ENCODE measurements at regions not wholly inside any gene's neighbourhood (a gene's known extent, or its start where the extent isn't known, plus 50 kb on each side); places are given as distances from the start of the nearest gene placed in this dataset.

- ATAC-seq (no peak), DNase-seq (no peak)
- H3K9me3 ChIP-seq (ENCODE audit: control insufficient read depth in 2 of 3, low read length in 3 of 3) = no peaks in the 10 kb centered on the region
- ChIA-PET CTCF (no interaction called here), POLR2A (no interaction called here)
- no peaks in the 10 kb centered on the region for H3K27me3 ChIP-seq (ENCODE audit: control insufficient read depth in 2 of 2, insufficient read depth in 2 of 2, low read length in 2 of 2)
- Mint-ChIP-seq H3K9me3 (peaks cover 0 to 2% (median 0%) of the 10 kb centered on the region in 11 donors), H3K4me3 (no peak overlapping the region), H3K36me3 (no peaks in the 10 kb centered on the region), H3K4me1 (peaks cover 0 to 2% (median 0%) of the 10 kb centered on the region in 7 donors), H3K27me3 (peaks cover 11 to 42% (median 17%) of the 10 kb centered on the region in 5 donors), H3K27ac (no peak overlapping the region)
- intact Hi-C loops (cut with micrococcal nuclease) = no loop called here
- H3K4me1 ChIP-seq (ENCODE audit: control insufficient read depth in 2 of 2, insufficient read depth in 2 of 2, low read length in 2 of 2) = no peaks in the 10 kb centered on the region
- H3K4me3 ChIP-seq (ENCODE audit: low read length) = no peak overlapping the region
- no peak overlapping the region for H3K27ac ChIP-seq (ENCODE audit: low read depth, low read length)
- no peaks in the 10 kb centered on the region for H3K36me3 ChIP-seq (ENCODE audit: control insufficient read depth in 2 of 3, insufficient read depth in 3 of 3, low read length in 3 of 3)
These were observed 215.0 kb downstream of the IRS1 start for GRCh38 chr2:226584518-226585055.

DNA sequence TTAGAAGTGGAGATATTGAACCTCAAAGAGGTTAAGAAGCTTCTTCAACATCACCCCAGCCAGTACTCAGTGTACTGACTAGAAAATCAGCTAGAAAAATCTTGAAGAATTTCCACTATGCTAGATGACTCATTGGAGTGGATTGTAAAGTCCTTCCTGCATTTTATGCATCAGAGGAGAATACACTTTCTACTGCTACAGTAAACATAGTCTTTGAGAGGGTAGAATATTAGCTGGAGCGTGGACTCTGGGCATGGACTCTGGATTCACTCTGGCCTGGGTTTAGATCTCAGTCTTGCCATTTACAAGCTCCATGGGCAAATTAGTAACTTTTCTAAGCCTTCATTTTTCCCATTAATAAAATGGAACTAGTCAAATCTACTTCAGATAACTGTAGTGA lies 215.9 kb downstream of the IRS1 start:
- peaks cover 0 to 2% (median 0%) of the 10 kb centered on the region in 11 donors for H3K9me3 Mint-ChIP-seq
- H3K27ac ChIP-seq (ENCODE audit: low read depth, low read length) = no peak overlapping the region
- ATAC-seq (no peak), DNase-seq (no peak)
- no peaks in the 10 kb centered on the region for H3K36me3 ChIP-seq (ENCODE audit: control insufficient read depth in 2 of 3, insufficient read depth in 3 of 3, low read length in 3 of 3)
- no peak overlapping the region for H3K27ac Mint-ChIP-seq
- H3K27me3 ChIP-seq (ENCODE audit: control insufficient read depth in 2 of 2, insufficient read depth in 2 of 2, low read length in 2 of 2) = no peaks in the 10 kb centered on the region
- H3K9me3 ChIP-seq (ENCODE audit: control insufficient read depth in 2 of 3, low read length in 3 of 3) = no peaks in the 10 kb centered on the region
- intact Hi-C loops (cut with micrococcal nuclease) = no loop called here
- no peaks in the 10 kb centered on the region for H3K4me1 ChIP-seq (ENCODE audit: control insufficient read depth in 2 of 2, insufficient read depth in 2 of 2, low read length in 2 of 2)
- H3K36me3 Mint-ChIP-seq = no peaks in the 10 kb centered on the region
- H3K4me3 Mint-ChIP-seq = no peak overlapping the region
- peaks cover 11 to 42% (median 17%) of the 10 kb centered on the region in 5 donors for H3K27me3 Mint-ChIP-seq
- no peak overlapping the region for H3K4me3 ChIP-seq (ENCODE audit: low read length)
- peaks cover 0 to 2% (median 0%) of the 10 kb centered on the region in 7 donors for H3K4me1 Mint-ChIP-seq
- ChIA-PET POLR2A (no interaction called here), CTCF (interaction anchor here (0.6 kb wide), 1 partner anchor 811 kb away, joined by 3 read pairs; no protein-coding TSS in a partner anchor)

DNA sequence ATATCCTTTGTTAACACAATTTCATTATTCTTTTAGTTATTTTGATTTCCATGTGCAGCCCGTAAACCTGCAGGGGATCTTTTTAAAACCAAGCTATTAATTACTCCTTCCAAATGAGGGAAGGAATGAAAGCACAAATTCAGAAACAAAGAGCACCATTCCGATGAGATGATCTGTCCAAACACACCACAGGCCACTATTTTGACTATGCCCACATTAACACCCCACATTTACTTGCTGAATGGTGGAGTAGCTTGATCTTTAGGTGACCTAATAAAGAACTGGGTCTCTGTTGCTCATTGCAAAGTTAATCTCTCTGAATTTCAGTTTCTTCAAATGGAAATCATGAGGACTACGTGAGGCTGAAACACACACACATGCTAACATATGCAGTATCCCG lies 218.0 kb downstream of the IRS1 start:
- ChIA-PET CTCF (no interaction called here), POLR2A (no interaction called here)
- H3K4me1 Mint-ChIP-seq = peaks cover 0 to 2% (median 0%) of the 10 kb centered on the region in 7 donors
- H3K4me3 ChIP-seq (ENCODE audit: low read length) = no peak overlapping the region
- H3K27ac ChIP-seq (ENCODE audit: low read depth, low read length) = no peak overlapping the region
- peaks cover 0 to 2% (median 0%) of the 10 kb centered on the region in 11 donors for H3K9me3 Mint-ChIP-seq
- DNase-seq = no peak
- no peak overlapping the region for H3K4me3 Mint-ChIP-seq
- H3K9me3 ChIP-seq (ENCODE audit: control insufficient read depth in 2 of 3, low read length in 3 of 3) = no peaks in the 10 kb centered on the region
- no peaks in the 10 kb centered on the region for H3K27me3 ChIP-seq (ENCODE audit: control insufficient read depth in 2 of 2, insufficient read depth in 2 of 2, low read length in 2 of 2)
- H3K36me3 ChIP-seq (ENCODE audit: control insufficient read depth in 2 of 3, insufficient read depth in 3 of 3, low read length in 3 of 3) = no peaks in the 10 kb centered on the region
- ATAC-seq = no peak
- H3K4me1 ChIP-seq (ENCODE audit: control insufficient read depth in 2 of 2, insufficient read depth in 2 of 2, low read length in 2 of 2) = no peaks in the 10 kb centered on the region
- intact Hi-C loops (cut with micrococcal nuclease) = no loop called here
- H3K36me3 Mint-ChIP-seq = no peaks in the 10 kb centered on the region
- no peak overlapping the region for H3K27ac Mint-ChIP-seq
- H3K27me3 Mint-ChIP-seq = peaks cover 11 to 42% (median 17%) of the 10 kb centered on the region in 5 donors

- Histone ChIP-seq H3K9me3 (ENCODE audit: control insufficient read depth in 2 of 3, low read length in 3 of 3) (no peaks in the 10 kb centered on the region), H3K27ac (ENCODE audit: low read depth, low read length) (no peak overlapping the region), H3K4me3 (ENCODE audit: low read length) (no peak overlapping the region), H3K36me3 (ENCODE audit: control insufficient read depth in 2 of 3, insufficient read depth in 3 of 3, low read length in 3 of 3) (no peaks in the 10 kb centered on the region), H3K4me1 (ENCODE audit: control insufficient read depth in 2 of 2, insufficient read depth in 2 of 2, low read length in 2 of 2) (no peaks in the 10 kb centered on the region), H3K27me3 (ENCODE audit: control insufficient read depth in 2 of 2, insufficient read depth in 2 of 2, low read length in 2 of 2) (no peaks in the 10 kb centered on the region)
- ATAC-seq (no peak), DNase-seq (no peak)
- Mint-ChIP-seq H3K4me1 (peaks cover 0 to 2% (median 0%) of the 10 kb centered on the region in 7 donors), H3K9me3 (peaks cover 0 to 2% (median 0%) of the 10 kb centered on the region in 11 donors), H3K36me3 (no peaks in the 10 kb centered on the region), H3K4me3 (no peak overlapping the region), H3K27me3 (peaks cover 11 to 39% (median 17%) of the 10 kb centered on the region in 5 donors), H3K27ac (no peak overlapping the region)
- intact Hi-C loops (cut with micrococcal nuclease) = no loop called here
- ChIA-PET CTCF (no interaction called here), POLR2A (no interaction called here)
These were observed 218.6 kb downstream of the IRS1 start for GRCh38 chr2:226581004-226581403.

DNA sequence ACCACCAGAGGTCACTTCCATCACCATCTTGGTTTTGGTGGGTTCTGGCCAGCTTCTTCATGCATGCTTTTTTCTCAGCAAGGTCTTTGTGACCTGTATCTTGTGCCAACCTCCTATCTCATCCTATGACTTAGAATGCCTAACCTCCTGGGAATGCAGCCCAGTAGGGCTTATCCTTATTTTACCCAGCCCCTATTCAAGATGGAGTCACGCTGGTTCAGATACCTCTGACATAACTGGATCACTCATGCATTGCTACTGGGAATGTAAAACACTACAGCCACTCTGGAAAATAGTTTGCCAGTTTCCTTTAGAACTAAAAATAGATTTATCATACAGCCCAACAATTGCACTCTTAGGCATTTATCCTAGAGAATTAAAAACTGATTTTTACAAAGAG lies 219.2 kb downstream of the IRS1 start:
- no peaks in the 10 kb centered on the region for H3K27me3 ChIP-seq (ENCODE audit: control insufficient read depth in 2 of 2, insufficient read depth in 2 of 2, low read length in 2 of 2)
- ATAC-seq (no peak), DNase-seq (no peak)
- Mint-ChIP-seq H3K27me3 (peaks cover 11 to 36% (median 17%) of the 10 kb centered on the region in 5 donors), H3K4me1 (peaks cover 0 to 2% (median 0%) of the 10 kb centered on the region in 7 donors), H3K4me3 (no peak overlapping the region), H3K36me3 (no peaks in the 10 kb centered on the region), H3K27ac (no peak overlapping the region), H3K9me3 (peaks cover 0 to 2% (median 0%) of the 10 kb centered on the region in 11 donors)
- no peak overlapping the region for H3K4me3 ChIP-seq (ENCODE audit: low read length)
- POLR2A ChIA-PET = no interaction called here
- H3K27ac ChIP-seq (ENCODE audit: low read depth, low read length) = no peak overlapping the region
- no peaks in the 10 kb centered on the region for H3K4me1 ChIP-seq (ENCODE audit: control insufficient read depth in 2 of 2, insufficient read depth in 2 of 2, low read length in 2 of 2)
- CTCF ChIA-PET = no interaction called here
- H3K9me3 ChIP-seq (ENCODE audit: control insufficient read depth in 2 of 3, low read length in 3 of 3) = no peaks in the 10 kb centered on the region
- intact Hi-C loops (cut with micrococcal nuclease) = no loop called here
- no peaks in the 10 kb centered on the region for H3K36me3 ChIP-seq (ENCODE audit: control insufficient read depth in 2 of 3, insufficient read depth in 3 of 3, low read length in 3 of 3)

DNA sequence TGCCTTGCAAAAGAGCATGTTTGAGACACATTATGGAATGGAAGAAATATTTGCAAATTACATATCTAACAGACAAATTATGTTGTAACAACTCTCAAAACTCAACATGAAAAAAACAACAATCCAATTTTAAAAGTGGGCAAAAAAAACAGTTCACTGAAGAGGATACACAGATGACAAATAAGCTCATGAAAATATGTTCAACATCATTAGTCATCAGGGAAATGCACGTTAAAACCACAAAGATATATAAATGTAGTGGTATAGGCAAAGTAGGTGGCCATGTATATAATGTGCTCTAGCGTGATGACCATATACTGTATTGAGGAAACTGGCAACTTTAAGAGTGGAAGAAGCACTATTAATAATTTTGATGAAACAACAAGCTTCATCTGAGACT lies 220.1 kb downstream of the IRS1 start:
- no peak overlapping the region for H3K4me3 Mint-ChIP-seq
- H3K27ac ChIP-seq (ENCODE audit: low read depth, low read length) = no peak overlapping the region
- H3K4me1 ChIP-seq (ENCODE audit: control insufficient read depth in 2 of 2, insufficient read depth in 2 of 2, low read length in 2 of 2) = no peaks in the 10 kb centered on the region
- peaks cover 0 to 2% (median 0%) of the 10 kb centered on the region in 7 donors for H3K4me1 Mint-ChIP-seq
- ChIA-PET POLR2A (no interaction called here), CTCF (no interaction called here)
- H3K27ac Mint-ChIP-seq = no peak overlapping the region
- no peaks in the 10 kb centered on the region for H3K9me3 ChIP-seq (ENCODE audit: control insufficient read depth in 2 of 3, low read length in 3 of 3)
- ATAC-seq (no peak), DNase-seq (no peak)
- no peaks in the 10 kb centered on the region for H3K27me3 ChIP-seq (ENCODE audit: control insufficient read depth in 2 of 2, insufficient read depth in 2 of 2, low read length in 2 of 2)
- H3K36me3 Mint-ChIP-seq = no peaks in the 10 kb centered on the region
- no peak overlapping the region for H3K4me3 ChIP-seq (ENCODE audit: low read length)
- no peaks in the 10 kb centered on the region for H3K36me3 ChIP-seq (ENCODE audit: control insufficient read depth in 2 of 3, insufficient read depth in 3 of 3, low read length in 3 of 3)
- intact Hi-C loops (cut with micrococcal nuclease) = no loop called here
- peaks cover 11 to 33% (median 17%) of the 10 kb centered on the region in 5 donors for H3K27me3 Mint-ChIP-seq
- peaks cover 0 to 4% (median 0%) of the 10 kb centered on the region in 11 donors for H3K9me3 Mint-ChIP-seq

- POLR2A ChIA-PET = no interaction called here
- no peak overlapping the region for H3K4me3 ChIP-seq (ENCODE audit: low read length)
These were observed 220.7 kb downstream of the IRS1 start for GRCh38 chr2:226578879-226579278.

More at GRCh38 chr2:226578879-226579278, 220.7 kb downstream of the IRS1 start:
- Mint-ChIP-seq H3K4me1 (peaks cover 0 to 2% (median 0%) of the 10 kb centered on the region in 7 donors), H3K9me3 (peaks cover 0 to 4% (median 0%) of the 10 kb centered on the region in 11 donors), H3K27ac (no peak overlapping the region), H3K27me3 (peaks cover 11 to 32% (median 17%) of the 10 kb centered on the region in 5 donors), H3K36me3 (no peaks in the 10 kb centered on the region), H3K4me3 (no peak overlapping the region)
- no peak for DNase-seq
- Histone ChIP-seq H3K27ac (ENCODE audit: low read depth, low read length) (no peak overlapping the region), H3K36me3 (ENCODE audit: control insufficient read depth in 2 of 3, insufficient read depth in 3 of 3, low read length in 3 of 3) (no peaks in the 10 kb centered on the region), H3K9me3 (ENCODE audit: control insufficient read depth in 2 of 3, low read length in 3 of 3) (no peaks in the 10 kb centered on the region), H3K27me3 (ENCODE audit: control insufficient read depth in 2 of 2, insufficient read depth in 2 of 2, low read length in 2 of 2) (no peaks in the 10 kb centered on the region), H3K4me1 (ENCODE audit: control insufficient read depth in 2 of 2, insufficient read depth in 2 of 2, low read length in 2 of 2) (no peaks in the 10 kb centered on the region)
- no peak for ATAC-seq
- intact Hi-C loops (cut with micrococcal nuclease) = no loop called here
- CTCF ChIA-PET = no interaction called here

Measured in naive thymus-derived CD4-positive, alpha-beta T cell (primary cell).